NCI-H69 (cell line): ENCODE measurements at regions not wholly inside any gene's neighbourhood (a gene's known extent, or its start where the extent isn't known, plus 50 kb on each side); places are given as distances from the start of the nearest gene placed in this dataset.
"Not testable (repeated sequence)": the region's sequence is repeated elsewhere in the genome, so short reads cannot be mapped to it uniquely, and the experiment has no call there.

ENCODE experiments used
- DNase-seq: peaks from one replicate; lab custom pipeline; 2025; lab: John Stamatoyannopoulos, UW

- DNase-seq: not testable (repeated sequence)
Measured at GRCh38 chr11:3514635-3515424, 127.0 kb downstream of the ART5 start.

- not testable (repeated sequence) for DNase-seq
Measured at GRCh38 chr11:3513311-3513710, 128.5 kb downstream of the ART5 start.

DNA sequence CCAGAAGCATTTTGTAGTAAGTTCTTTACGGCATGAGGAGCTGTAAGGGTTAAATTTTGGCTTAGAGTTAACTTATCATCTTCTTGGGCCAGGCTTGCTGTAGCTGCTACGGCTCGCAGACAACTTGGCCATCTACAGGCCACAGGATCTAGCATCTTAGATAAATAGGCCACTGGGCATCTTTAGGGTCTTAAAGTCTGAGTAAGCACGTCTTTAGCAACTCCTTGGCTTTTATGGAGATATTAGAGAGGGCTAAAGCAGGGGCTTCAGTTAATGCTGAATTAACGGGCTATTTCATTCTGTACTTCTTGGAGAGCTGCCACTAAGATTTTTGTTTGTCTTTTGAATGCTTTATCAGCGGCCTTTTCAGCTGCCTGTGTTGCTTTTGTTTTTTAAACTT is 129.0 kb downstream of the ART5 start:
- not testable (repeated sequence) for DNase-seq

GRCh38 chr11:3512133-3512703 is 129.6 kb downstream of the ART5 start:
- DNase-seq: not testable (repeated sequence)

DNA sequence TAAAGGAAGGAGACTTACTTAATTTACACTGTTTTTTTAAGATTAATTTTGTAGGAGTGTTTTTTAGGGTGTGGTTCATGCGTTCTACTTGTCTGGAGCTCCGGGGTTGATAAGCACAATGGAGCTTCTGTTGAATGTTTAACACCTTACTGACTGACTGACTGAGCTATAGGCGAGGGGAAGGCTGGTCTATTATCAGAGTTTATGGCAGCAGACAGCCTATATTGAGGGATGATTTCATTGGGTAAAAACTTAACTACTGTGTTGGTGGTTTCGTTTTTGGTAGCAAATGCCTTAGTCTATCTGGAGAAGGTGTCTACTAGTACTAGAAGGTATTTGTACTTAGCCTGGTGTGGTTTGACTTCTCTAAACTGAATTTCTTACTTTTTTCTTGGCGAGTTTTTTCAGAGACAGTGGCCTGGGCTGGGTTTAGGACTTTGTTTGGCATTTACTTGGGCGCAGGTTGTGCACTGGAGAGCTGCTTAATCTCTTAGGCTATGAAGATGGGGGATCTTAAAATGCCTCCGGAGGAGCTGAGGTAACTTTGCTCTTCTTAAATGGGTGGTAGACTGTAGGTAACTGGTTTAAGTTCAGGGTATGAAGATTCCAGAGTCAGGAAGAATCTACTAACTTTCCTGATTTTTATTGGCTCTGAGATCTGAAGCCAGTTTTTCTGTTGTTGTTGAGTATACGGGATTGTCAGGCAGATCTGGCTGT is 130.2 kb downstream of the ART5 start:
- DNase-seq: not testable (repeated sequence)

- DNase-seq: not testable (repeated sequence)
Measured at GRCh38 chr11:3509563-3509962, 130.6 kb upstream of the ZNF195 start.

- not testable (repeated sequence) for DNase-seq
Measured at GRCh38 chr11:3499198-3499597, 120.3 kb upstream of the ZNF195 start.

DNA sequence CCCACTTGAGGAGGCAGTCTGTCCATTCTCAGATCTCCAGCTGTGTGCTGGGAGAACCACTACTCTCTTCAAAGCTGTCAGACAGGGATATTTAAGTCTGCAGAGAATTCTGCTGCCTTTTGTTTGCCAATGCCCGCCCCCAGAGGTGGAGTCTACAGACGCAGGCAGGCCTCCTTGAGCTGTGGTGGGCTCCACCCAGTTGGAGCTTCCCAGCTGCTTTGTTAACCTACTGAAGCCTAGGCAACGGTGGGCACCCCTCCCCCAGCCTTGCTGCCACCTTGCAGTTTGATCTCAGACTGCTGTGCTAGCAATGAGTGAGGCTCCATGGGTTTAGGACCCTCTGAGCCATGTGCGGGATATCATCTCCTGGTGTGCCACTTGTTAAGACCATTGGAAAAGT is 119.4 kb upstream of the ZNF195 start:
- peak; percentile 50 for DNase-seq

- not testable (repeated sequence) for DNase-seq
Measured at GRCh38 chr11:3493152-3493551, 114.2 kb upstream of the ZNF195 start.

DNA sequence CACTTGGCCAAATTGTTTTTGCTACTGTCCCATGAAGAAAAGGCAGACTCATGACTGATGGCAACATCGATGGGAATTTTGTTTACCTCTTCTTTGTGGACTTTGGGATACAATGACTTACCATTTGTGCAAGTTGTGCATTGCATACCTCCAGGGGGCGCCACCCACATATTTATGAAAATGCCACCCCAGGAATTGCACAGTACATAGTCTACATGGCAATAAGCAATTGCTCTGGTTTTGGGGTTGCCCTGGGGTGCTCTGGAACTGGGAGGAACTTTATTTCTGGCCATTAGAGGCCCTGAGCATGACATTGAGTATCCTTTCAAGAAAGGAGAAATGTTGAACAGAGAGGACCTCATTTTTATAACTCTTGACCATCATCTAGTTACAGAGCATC is 109.1 kb upstream of the ZNF195 start:
- not testable (repeated sequence) for DNase-seq

GRCh38 chr11:3485737-3486136 is 106.8 kb upstream of the ZNF195 start:
- not testable (repeated sequence) for DNase-seq

DNA sequence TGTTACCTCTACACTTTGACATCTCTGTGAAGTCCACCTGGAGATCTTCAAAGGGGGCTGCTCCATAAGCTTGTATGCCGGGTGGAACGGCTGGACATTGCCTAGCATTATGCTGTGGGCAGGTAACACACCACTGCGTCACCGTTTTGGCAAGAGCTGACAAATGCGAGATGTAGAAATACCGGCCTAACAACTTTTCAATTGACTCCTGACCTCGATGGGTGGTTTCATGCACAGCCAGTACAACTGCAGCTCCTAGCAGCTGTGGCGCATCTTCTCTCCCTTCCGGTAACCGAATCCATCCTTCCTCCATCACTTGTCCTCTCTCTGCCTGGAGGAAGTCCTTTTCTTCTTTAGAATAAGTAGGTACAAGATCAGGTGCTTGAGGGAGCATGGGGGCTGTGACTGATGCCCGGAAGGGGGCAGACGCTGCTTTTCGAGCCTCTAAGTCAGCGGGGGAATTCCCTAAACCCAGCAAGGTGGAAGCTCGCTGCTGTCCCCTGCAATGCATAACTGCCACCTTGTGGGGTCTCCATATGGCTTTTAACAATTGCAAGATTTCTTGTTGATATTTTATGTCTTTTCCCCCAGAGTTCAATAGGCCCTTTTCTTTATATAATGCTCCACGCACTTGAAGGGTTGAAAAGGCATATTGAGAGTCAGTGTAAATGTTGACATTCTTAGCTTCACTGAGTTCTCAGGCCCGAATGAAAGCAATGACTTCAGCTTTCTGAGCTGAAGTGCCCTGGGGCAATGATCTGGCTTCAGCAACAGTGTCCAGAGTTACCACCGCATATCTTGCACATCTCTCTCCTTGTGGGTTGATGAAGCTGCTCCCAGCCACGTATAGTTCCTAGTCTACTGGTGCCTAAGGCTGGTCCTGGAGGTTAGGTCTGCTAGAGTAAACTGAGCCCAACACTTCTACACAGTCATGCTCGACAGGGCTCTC is 98.3 kb upstream of the ZNF195 start:
- DNase-seq: not testable (repeated sequence)

- DNase-seq: not testable (repeated sequence)
Measured at GRCh38 chr11:3476084-3476936, 97.4 kb upstream of the ZNF195 start.

- DNase-seq: not testable (repeated sequence)
Measured at GRCh38 chr11:3468963-3469362, 90.0 kb upstream of the ZNF195 start.

DNA sequence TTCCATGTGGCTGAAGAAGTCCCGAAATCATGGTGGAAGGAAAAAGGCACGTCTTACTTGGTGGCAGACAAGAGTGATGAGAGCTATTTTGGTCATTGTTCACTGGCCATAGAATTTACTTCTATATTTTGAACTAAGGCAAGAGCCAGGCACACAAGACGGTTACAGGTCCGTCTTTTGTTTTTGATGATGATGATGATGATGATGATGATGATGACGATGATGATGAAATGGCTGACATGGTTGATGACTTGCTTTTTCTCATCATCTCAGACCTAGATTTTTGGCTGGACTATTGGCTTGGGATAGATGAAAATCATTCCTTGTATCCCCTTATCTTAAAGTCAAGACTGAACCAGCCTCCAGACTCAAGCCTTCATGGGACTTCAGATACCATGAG is 88.7 kb upstream of the ZNF195 start:
- DNase-seq: not testable (repeated sequence)

DNA sequence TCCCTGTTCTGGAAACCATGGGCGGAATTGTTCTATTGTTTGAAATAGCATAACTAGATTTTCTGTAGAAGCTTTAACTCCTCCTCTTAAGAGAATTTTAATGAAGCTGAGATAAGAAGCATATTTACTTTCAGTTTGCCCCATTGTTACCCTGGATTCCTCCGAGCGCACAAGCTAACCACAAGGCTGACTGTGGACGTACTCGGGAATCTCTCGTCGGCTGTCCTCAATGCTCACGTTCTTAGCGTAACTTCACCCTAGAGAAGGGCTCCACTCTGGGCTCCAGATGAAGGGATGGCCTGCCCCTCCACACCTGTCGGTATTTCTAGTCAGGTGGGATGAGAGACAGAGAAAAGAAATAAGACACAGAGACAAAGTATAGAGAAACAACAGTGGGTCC is 76.7 kb upstream of the ZNF195 start:
- DNase-seq: not testable (repeated sequence)

- DNase-seq: peak; percentile 60
Measured at GRCh38 chr11:3454844-3455243, 75.9 kb upstream of the ZNF195 start.

- peak; percentile 36 for DNase-seq
Measured at GRCh38 chr11:3453596-3454256, 74.8 kb upstream of the ZNF195 start.

- not testable (repeated sequence) for DNase-seq
Measured at GRCh38 chr11:3450822-3451221, 71.9 kb upstream of the ZNF195 start.

DNA sequence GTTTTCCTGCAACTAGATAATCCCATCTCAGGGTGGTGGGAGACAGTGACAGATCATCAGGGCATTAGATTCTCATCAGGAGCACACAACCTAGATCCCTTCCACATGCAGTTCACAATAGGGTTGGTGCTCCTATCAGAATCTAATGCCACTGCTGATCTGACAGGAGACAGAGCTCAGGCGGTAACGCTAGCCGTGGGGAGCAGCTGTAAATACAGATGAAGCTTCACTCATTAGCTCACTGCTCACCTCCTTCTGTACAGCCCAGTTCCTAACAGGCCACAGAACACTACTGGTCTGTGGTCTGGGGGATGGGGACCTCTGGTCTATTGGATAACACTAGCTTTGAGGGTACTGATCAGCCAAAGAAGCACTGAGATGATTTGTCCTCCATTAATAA is 66.6 kb upstream of the ZNF195 start:
- DNase-seq: not testable (repeated sequence)
